GM12878 (cell line): ENCODE measurements at regions not wholly inside any gene's neighbourhood (a gene's known extent, or its start where the extent isn't known, plus 50 kb on each side); places are given as distances from the start of the nearest gene placed in this dataset.

Source experiments
- CEBPB ChIP-seq, 2 experiments: fragments of 150-350 bp in 1 of 2; IDR thresholded peaks; 2 replicates each; pipeline ENCODE4 v1.6.1; 2012 to 2014; ENCODE audit warnings: low read depth in 2 of 2, low read length in 2 of 2, borderline replicate concordance in 1 of 2, inconsistent platforms in 1 of 2
- SMAD1 ChIP-seq: fragments of 450-650 bp; IDR thresholded peaks from 2 replicates; pipeline ENCODE4 v1.6.1; 2018; ENCODE audit warnings: mild to moderate bottlenecking, low read depth; ENCODE audit not compliant: partially characterized antibody
- SPI1 ChIP-seq: IDR thresholded peaks from 2 replicates; pipeline ENCODE4 v1.6.1; 2011; ENCODE audit warnings: low read depth, mild to moderate bottlenecking, low read length, moderate library complexity, borderline replicate concordance; ENCODE audit not compliant: insufficient read depth
- TF ChIP-seq, protein P1 (sequence below), 3 experiments: IDR thresholded peaks in 2 of 3; conservative IDR thresholded peaks in 1 of 3; 2 replicates each; pipeline ENCODE4 v1.5.1; 2011; ENCODE audit warnings: low read depth in 3 of 3, low read length in 3 of 3, mild to moderate bottlenecking in 3 of 3, control low read depth in 2 of 3, moderate library complexity in 2 of 3, inconsistent platforms in 1 of 3, mixed read lengths in 1 of 3; ENCODE audit not compliant: control insufficient read depth in 2 of 3, insufficient read depth in 1 of 3; ENCODE audit errors: extremely low read depth in 1 of 3

DNA sequence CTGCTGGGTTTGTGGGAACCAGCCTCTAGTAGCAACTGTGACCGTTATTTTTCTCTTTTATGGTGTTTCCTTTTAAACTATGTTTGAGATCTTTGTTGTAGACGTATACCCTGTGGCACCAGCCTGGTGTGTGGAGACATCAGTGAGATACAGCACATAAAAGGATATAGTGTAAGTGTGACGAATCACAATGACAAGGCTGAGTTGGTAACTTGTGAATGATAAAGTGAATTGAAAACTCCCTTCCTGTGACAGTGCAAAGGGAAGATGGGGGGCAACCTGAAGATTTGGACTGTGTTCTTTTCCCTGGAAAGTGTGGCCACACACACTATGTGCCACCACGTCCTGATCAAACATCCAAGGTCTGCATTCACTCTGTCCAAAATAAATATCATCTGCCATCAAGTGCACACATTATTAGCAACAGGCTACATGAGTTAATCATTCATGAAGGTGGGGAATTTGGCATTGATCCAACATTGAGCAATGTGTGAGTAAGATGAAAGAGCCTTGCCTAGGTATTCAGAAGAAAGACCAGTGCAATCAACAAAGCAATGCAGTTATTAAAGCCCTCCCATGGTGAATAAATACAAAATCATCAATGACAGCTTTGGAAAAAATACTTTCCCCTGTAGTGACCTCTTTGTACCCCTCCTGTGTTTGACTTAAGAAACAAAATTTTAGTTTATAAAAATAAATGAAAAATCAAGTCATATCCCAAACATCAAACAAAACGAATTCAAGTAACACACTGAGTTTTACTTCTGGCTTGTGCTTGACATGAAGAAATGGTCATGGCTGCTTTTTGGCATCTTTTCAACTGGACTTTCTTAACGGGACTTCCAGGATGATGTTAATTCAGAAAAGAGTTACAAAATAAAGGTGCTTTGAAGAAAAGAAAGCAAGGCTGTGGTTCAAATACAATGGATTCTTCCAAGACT is 1280.5 kb upstream of the ZEB2 start:
- TF ChIP-seq CEBPB (IDR thresholded peaks at IDR 0.05; ENCODE audit: borderline replicate concordance in 1 of 2, low read depth in 2 of 2, low read length in 2 of 2) (no peak), SMAD1 (no peak), SPI1 (no peak)
- TF ChIP-seq, protein P1, sequence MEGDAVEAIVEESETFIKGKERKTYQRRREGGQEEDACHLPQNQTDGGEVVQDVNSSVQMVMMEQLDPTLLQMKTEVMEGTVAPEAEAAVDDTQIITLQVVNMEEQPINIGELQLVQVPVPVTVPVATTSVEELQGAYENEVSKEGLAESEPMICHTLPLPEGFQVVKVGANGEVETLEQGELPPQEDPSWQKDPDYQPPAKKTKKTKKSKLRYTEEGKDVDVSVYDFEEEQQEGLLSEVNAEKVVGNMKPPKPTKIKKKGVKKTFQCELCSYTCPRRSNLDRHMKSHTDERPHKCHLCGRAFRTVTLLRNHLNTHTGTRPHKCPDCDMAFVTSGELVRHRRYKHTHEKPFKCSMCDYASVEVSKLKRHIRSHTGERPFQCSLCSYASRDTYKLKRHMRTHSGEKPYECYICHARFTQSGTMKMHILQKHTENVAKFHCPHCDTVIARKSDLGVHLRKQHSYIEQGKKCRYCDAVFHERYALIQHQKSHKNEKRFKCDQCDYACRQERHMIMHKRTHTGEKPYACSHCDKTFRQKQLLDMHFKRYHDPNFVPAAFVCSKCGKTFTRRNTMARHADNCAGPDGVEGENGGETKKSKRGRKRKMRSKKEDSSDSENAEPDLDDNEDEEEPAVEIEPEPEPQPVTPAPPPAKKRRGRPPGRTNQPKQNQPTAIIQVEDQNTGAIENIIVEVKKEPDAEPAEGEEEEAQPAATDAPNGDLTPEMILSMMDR (IDR thresholded peaks at IDR 0.05 in 2 of 3, conservative IDR thresholded peaks at IDR 0.05 in 1 of 3; ENCODE audit: control insufficient read depth in 2 of 3, extremely low read depth in 1 of 3, insufficient read depth in 1 of 3, low read depth in 3 of 3, low read length in 3 of 3) = no peak
